Eye (tissue), 1 donor: ENCODE measurements at regions not wholly inside any gene's neighbourhood (a gene's known extent, or its start where the extent isn't known, plus 50 kb on each side); places are given as distances from the start of the nearest gene placed in this dataset.
A peak's percentile ranks its signal among the peaks of the same experiment; 100 is the strongest.

Experiments
- DNase-seq: peaks from one replicate; pipeline ENCODE4 v3.0.0-alpha.2; 2015

GRCh38 chr17:77847221-77848085, 111.0 kb upstream of the TNRC6C start:
- no peak for DNase-seq

GRCh38 chr17:77848257-77848656, 110.2 kb upstream of the TNRC6C start:
- no peak for DNase-seq

- peak; percentile 37 for DNase-seq
Measured at GRCh38 chr17:77849239-77849638, 109.3 kb upstream of the TNRC6C start.

- DNase-seq = no peak
Measured at GRCh38 chr17:77851921-77852320, 106.6 kb upstream of the TNRC6C start.

GRCh38 chr17:77852731-77853130, 105.8 kb upstream of the TNRC6C start:
- DNase-seq = no peak

GRCh38 chr17:77853191-77853977, 105.1 kb upstream of the TNRC6C start:
- DNase-seq = no peak

- no peak for DNase-seq
Measured at GRCh38 chr17:77854083-77854758, 104.3 kb upstream of the TNRC6C start.

- DNase-seq = no peak
Measured at GRCh38 chr17:77854759-77855745, 103.5 kb upstream of the TNRC6C start.

GRCh38 chr17:77856551-77857305, 101.8 kb upstream of the TNRC6C start:
- DNase-seq = no peak

GRCh38 chr17:77857306-77857555, 101.3 kb upstream of the TNRC6C start:
- DNase-seq = no peak

- DNase-seq = no peak
Measured at GRCh38 chr17:77857613-77858012, 100.9 kb upstream of the TNRC6C start.

GRCh38 chr17:77858291-77859034, 100.0 kb upstream of the TNRC6C start:
- no peak for DNase-seq

GRCh38 chr17:77859035-77859810, 99.3 kb upstream of the TNRC6C start:
- no peak for DNase-seq

- DNase-seq = no peak
Measured at GRCh38 chr17:77861133-77861695, 97.3 kb upstream of the TNRC6C start.

GRCh38 chr17:77861981-77862645, 96.4 kb upstream of the TNRC6C start:
- DNase-seq = no peak

GRCh38 chr17:77862890-77863813, 95.4 kb upstream of the TNRC6C start:
- no peak for DNase-seq

- DNase-seq = no peak
Measured at GRCh38 chr17:77863814-77864161, 94.7 kb upstream of the TNRC6C start.
